BE2C (cell line): ENCODE measurements at regions not wholly inside any gene's neighbourhood (a gene's known extent, or its start where the extent isn't known, plus 50 kb on each side); places are given as distances from the start of the nearest gene placed in this dataset.

ENCODE experiments used
- DNase-seq: peaks from one replicate; pipeline ENCODE4 v3.0.0-alpha.2; 2020
- H3K27me3 ChIP-seq: fragments of 250-450 bp; sonication (Bioruptor Pico); 2 replicates; pipeline ENCODE4 v1.5.1; 2020; ENCODE audit warnings: mild to moderate bottlenecking
- H3K36me3 ChIP-seq: fragments of 250-450 bp; sonication (Bioruptor Pico); 2 replicates; pipeline ENCODE4 v1.5.1; 2020; ENCODE audit warnings: mild to moderate bottlenecking
- H3K4me1 ChIP-seq: fragments of 250-450 bp; sonication (Bioruptor Pico); 2 replicates; pipeline ENCODE4 v1.5.1; 2020
- H3K4me3 ChIP-seq: 2 replicates; pipeline ENCODE4 v1.5.1; 2011; ENCODE audit warnings: low read depth, low read length
- H3K9me3 ChIP-seq: fragments of 250-450 bp; sonication (Bioruptor Pico); 2 replicates; pipeline ENCODE4 v1.5.1; 2020
- TF ChIP-seq, protein P1 (sequence below): IDR thresholded peaks from 2 replicates; pipeline ENCODE4 v1.5.1; 2012; ENCODE audit warnings: mild to moderate bottlenecking, low read depth, low read length

DNA sequence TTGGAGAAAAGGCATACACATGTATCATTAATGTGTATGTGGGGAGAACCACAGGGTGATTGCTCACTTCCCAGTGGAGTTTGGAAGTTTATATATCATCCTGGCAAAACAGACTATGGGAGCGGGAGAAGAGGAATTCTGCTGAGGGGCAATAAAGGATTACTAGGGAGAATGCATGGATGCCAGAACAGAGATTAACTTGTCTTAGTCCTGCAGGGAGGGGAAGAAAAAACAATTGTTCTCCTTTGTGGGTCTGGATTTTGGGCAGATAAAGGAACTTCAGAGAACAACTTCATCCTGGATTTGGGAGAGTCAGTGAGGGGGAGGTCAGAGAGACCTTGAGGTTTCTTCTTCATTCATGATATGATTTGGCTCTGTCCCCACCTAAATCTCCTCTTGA lies 55.9 kb upstream of the SOX13 start:
- H3K4me1 ChIP-seq = no peaks in the 10 kb centered on the region
- TF ChIP-seq, protein P1, sequence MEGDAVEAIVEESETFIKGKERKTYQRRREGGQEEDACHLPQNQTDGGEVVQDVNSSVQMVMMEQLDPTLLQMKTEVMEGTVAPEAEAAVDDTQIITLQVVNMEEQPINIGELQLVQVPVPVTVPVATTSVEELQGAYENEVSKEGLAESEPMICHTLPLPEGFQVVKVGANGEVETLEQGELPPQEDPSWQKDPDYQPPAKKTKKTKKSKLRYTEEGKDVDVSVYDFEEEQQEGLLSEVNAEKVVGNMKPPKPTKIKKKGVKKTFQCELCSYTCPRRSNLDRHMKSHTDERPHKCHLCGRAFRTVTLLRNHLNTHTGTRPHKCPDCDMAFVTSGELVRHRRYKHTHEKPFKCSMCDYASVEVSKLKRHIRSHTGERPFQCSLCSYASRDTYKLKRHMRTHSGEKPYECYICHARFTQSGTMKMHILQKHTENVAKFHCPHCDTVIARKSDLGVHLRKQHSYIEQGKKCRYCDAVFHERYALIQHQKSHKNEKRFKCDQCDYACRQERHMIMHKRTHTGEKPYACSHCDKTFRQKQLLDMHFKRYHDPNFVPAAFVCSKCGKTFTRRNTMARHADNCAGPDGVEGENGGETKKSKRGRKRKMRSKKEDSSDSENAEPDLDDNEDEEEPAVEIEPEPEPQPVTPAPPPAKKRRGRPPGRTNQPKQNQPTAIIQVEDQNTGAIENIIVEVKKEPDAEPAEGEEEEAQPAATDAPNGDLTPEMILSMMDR = no peak
- H3K27me3 ChIP-seq = peaks cover 5% of the 10 kb centered on the region
- no peak overlapping the region for H3K4me3 ChIP-seq
- DNase-seq = no peak
- no peaks in the 10 kb centered on the region for H3K9me3 ChIP-seq
- H3K36me3 ChIP-seq = no peaks in the 10 kb centered on the region

DNA sequence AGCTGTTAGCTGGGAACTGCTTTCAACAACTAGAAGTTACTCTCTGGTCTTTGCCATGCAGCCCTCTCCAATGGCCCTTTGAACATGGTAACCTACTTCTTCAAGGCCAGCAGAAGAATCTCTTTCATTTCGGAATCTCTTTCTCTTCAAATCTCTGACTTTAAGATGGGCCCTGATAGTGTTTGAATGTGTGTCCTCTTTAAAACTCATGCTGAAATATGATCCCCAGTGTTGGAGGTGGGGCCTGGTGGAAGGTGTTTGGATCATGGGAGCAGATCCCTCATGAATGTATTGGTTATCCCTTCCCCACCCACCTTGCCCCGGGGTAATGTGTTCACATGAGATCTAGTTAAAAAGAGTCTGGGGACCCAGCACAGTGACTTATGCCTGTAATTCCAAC lies 54.5 kb upstream of the SOX13 start:
- TF ChIP-seq, protein P1 = no peak
- Histone ChIP-seq H3K4me1 (no peaks in the 10 kb centered on the region), H3K27me3 (peaks cover 5% of the 10 kb centered on the region), H3K36me3 (no peaks in the 10 kb centered on the region), H3K9me3 (no peaks in the 10 kb centered on the region), H3K4me3 (no peak overlapping the region)
- no peak for DNase-seq
